Fibroblast of lung (primary cell): ENCODE measurements at regions not wholly inside any gene's neighbourhood (a gene's known extent, or its start where the extent isn't known, plus 50 kb on each side); places are given as distances from the start of the nearest gene placed in this dataset.

Experiments
- CTCF ChIP-seq, 2 donors: IDR thresholded peaks in 1 of 2; conservative IDR thresholded peaks in 1 of 2; 1 replicate in 1 of 2; 2 replicates in 1 of 2; pipeline ENCODE4 v1.5.1; 2011 to 2012; ENCODE audit warnings: low read length in 2 of 2, control low read depth in 1 of 2, inconsistent platforms in 1 of 2, low read depth in 1 of 2, mild to moderate bottlenecking in 1 of 2
- EZH2 ChIP-seq: IDR thresholded peaks from 2 replicates; pipeline ENCODE4 v1.5.1; 2012; ENCODE audit warnings: low read length, control low read depth, mild to moderate bottlenecking; ENCODE audit errors: missing control alignments

- TF ChIP-seq CTCF (conservative IDR thresholded peaks at IDR 0.05 in 1 of 2, IDR thresholded peaks at IDR 0.05 in 1 of 2; ENCODE audit: low read depth in 1 of 2, low read length in 2 of 2) (no peak), EZH2 (no peak)
Observed at GRCh38 chrX:139198936-139199335, 331.6 kb upstream of the F9 start.
